Vagina (tissue), 2 donors: ENCODE measurements at regions not wholly inside any gene's neighbourhood (a gene's known extent, or its start where the extent isn't known, plus 50 kb on each side); places are given as distances from the start of the nearest gene placed in this dataset.

Source experiments
- DNase-seq, 2 donors: peaks; one replicate each; pipeline ENCODE4 v3.0.0-alpha.2; 2017; ENCODE audit errors: extremely low spot score in 2 of 2
- H3K27ac ChIP-seq: fragments of 200-600 bp; sonication (generic); one replicate; pipeline ENCODE4 v1.5.1; 2019
- H3K27me3 ChIP-seq: fragments of 200-600 bp; sonication (generic); one replicate; pipeline ENCODE4 v1.5.1; 2019
- H3K36me3 ChIP-seq, 2 donors: fragments of 200-600 bp; sonication (generic); one replicate each; pipeline ENCODE4 v1.5.1; 2017 to 2019
- H3K4me1 ChIP-seq: fragments of 200-600 bp; sonication (generic); one replicate; pipeline ENCODE4 v1.5.1; 2019
- H3K4me3 ChIP-seq, 2 donors: fragments of 200-600 bp; sonication (generic); 1 replicate in 1 of 2; 2 replicates in 1 of 2; pipeline ENCODE4 v1.5.1; 2016 to 2019
- H3K9me3 ChIP-seq: fragments of 200-600 bp; sonication (generic); one replicate; pipeline ENCODE4 v1.5.1; 2019
- POLR2A ChIP-seq, 2 donors: fragments of 450-650 bp; IDR thresholded peaks; one replicate each; pipeline ENCODE4 v1.6.1; 2017; ENCODE audit warnings: antibody characterized with exemption in 2 of 2, mild to moderate bottlenecking in 2 of 2, moderate library complexity in 2 of 2
- POLR2AphosphoS5 ChIP-seq, 2 donors: sonication (generic); formaldehyde crosslinking; IDR thresholded peaks; one replicate each; pipeline ENCODE4 v1.9.0; 2017; ENCODE audit warnings: antibody characterized with exemption in 2 of 2, mild to moderate bottlenecking in 2 of 2, low read depth in 1 of 2; ENCODE audit not compliant: insufficient read depth in 1 of 2
- intact Hi-C: fragments of 100-400 bp; cut with DNase I; formaldehyde crosslinking; loops from one replicate; pipeline ENCODE4 v1.15.1; 2023
- TF ChIP-seq, protein P1 (sequence below), 3 experiments: fragments of 450-650 bp in 2 of 3; fragments of 200-600 bp in 1 of 3; sonication (generic) in 1 of 3; IDR thresholded peaks; one replicate each; pipeline ENCODE4 v1.5.1; 2017 to 2019; ENCODE audit warnings: antibody characterized with exemption in 3 of 3, mild to moderate bottlenecking in 2 of 3, moderate library complexity in 2 of 3

DNA sequence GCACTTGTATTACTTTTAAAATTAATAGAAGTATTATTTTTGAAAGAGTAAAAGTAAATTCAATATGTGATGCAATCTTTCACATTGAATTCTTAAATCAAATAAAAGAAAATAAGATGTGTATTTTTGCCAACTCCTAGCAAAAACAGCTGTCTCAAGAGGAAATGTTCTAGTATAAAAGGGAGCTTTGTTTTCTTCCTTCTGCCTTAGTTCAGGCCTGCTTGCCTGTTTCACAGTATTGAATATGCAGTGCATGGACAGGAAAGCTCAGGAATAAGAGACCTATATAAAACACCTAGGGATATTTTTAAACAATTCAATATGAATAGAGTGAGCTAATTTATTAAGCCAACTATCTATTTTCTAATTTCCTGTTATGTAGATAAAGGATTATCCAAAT, 294.8 kb upstream of the G2E3 start:
- H3K4me3 ChIP-seq = no peak overlapping the region
- H3K4me1 ChIP-seq = no peaks in the 10 kb centered on the region
- intact Hi-C loops = no loop called here
- no peaks in the 10 kb centered on the region for H3K27me3 ChIP-seq
- DNase-seq = no peak
- H3K36me3 ChIP-seq = no peaks in the 10 kb centered on the region
- no peaks in the 10 kb centered on the region for H3K9me3 ChIP-seq
- TF ChIP-seq, protein P1, sequence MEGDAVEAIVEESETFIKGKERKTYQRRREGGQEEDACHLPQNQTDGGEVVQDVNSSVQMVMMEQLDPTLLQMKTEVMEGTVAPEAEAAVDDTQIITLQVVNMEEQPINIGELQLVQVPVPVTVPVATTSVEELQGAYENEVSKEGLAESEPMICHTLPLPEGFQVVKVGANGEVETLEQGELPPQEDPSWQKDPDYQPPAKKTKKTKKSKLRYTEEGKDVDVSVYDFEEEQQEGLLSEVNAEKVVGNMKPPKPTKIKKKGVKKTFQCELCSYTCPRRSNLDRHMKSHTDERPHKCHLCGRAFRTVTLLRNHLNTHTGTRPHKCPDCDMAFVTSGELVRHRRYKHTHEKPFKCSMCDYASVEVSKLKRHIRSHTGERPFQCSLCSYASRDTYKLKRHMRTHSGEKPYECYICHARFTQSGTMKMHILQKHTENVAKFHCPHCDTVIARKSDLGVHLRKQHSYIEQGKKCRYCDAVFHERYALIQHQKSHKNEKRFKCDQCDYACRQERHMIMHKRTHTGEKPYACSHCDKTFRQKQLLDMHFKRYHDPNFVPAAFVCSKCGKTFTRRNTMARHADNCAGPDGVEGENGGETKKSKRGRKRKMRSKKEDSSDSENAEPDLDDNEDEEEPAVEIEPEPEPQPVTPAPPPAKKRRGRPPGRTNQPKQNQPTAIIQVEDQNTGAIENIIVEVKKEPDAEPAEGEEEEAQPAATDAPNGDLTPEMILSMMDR (IDR thresholded peaks at IDR 0.05) = no peak
- TF ChIP-seq POLR2A (IDR thresholded peaks at IDR 0.05) (no peak), POLR2AphosphoS5 (IDR thresholded peaks at IDR 0.05; ENCODE audit: insufficient read depth in 1 of 2, low read depth in 1 of 2) (no peak)
- no peak overlapping the region for H3K27ac ChIP-seq

DNA sequence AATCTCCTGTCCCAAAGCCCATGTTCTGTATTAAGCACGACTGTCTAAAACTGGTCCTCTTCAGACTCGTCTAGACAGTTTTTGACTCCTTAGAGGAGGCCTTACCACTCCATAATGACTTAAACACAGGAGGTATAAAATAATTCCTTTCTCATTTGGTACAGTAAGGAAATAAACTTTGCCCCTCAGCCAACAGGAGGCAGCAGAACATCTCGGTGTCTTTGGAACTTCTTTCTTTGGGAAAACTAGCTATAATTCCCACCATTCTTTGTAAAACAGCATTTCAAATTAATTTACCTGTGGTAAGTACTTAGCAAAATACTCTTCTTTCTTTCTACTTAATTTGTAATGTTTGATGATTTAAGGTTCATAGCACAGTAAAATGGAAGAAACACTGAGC, 292.7 kb upstream of the G2E3 start:
- TF ChIP-seq, protein P1 (IDR thresholded peaks at IDR 0.05) = no peak
- TF ChIP-seq POLR2A (IDR thresholded peaks at IDR 0.05) (no peak), POLR2AphosphoS5 (IDR thresholded peaks at IDR 0.05; ENCODE audit: insufficient read depth in 1 of 2, low read depth in 1 of 2) (no peak)
- Histone ChIP-seq H3K4me1 (no peaks in the 10 kb centered on the region), H3K36me3 (no peaks in the 10 kb centered on the region), H3K27me3 (no peaks in the 10 kb centered on the region), H3K27ac (no peak overlapping the region), H3K4me3 (no peak overlapping the region), H3K9me3 (no peaks in the 10 kb centered on the region)
- no peak for DNase-seq
- intact Hi-C loops = no loop called here

DNA sequence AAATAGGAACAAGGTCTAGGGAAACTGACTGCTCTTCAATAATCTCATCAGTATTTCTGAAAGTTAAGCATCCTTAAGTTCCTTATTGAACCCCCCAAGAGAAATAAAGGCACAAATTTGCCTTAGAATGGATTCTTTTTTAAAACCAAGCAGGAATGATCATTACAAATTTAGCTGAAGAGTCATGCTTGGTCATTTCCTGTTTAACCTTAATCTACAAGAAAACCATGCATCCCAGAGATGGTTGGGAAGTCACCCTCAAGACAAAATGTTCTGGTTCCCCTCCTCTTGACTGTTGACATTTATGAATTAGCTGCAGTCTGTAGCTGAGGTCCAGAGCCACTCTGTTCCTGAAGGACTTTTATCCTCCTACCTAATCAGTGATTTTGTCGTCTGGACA, 291.8 kb upstream of the G2E3 start:
- H3K9me3 ChIP-seq = no peaks in the 10 kb centered on the region
- no peaks in the 10 kb centered on the region for H3K36me3 ChIP-seq
- no peak overlapping the region for H3K27ac ChIP-seq
- TF ChIP-seq, protein P1 (IDR thresholded peaks at IDR 0.05) = no peak
- TF ChIP-seq POLR2AphosphoS5 (IDR thresholded peaks at IDR 0.05; ENCODE audit: insufficient read depth in 1 of 2, low read depth in 1 of 2) (no peak), POLR2A (IDR thresholded peaks at IDR 0.05) (no peak)
- intact Hi-C loops = no loop called here
- DNase-seq = no peak
- no peak overlapping the region for H3K4me3 ChIP-seq
- no peaks in the 10 kb centered on the region for H3K27me3 ChIP-seq
- no peaks in the 10 kb centered on the region for H3K4me1 ChIP-seq

DNA sequence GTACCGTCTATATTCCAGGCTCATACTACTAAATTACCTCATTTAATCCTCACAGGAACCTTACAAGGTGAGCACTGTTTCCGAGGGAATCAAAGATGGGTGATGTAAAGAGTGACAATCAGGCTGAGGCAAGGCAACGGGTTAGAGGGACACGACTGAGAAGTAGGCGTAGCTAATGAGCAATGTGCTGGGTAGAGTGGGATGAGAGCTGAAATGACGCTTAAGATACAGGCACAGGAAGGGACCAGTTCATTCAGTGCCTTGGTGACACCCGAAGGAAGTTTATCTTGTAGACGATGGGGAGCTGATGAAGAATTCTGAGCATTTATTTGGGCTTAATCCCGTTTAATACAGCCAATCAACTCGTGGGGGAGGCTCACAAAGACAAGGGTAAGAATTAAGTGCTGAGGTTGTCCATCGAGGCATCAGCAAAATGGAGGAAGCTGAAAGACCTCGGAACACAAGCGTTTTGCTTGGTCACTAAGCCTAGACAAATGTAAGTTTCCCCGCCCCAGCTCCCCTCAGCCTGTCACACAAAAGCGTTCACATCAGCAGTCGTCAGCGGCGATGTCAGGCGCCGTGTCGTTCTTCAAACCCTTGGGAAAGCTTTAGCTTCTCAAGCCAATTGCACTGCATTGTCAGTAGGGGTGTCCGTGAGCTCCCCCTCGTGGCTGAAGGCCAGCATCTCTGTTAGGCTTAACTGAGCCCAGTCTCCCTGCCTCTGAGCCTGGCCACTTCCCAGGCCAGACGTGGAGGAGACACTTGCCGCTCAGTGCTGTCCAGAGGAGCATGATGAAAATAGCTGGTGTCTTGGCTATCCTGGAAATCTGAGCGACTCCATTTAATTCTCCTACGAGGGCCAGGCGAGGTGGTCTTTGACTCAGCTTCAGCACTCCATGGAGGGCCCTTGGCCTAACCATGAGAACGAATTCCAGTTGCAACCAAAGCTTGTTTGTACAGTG, 288.5 kb upstream of the G2E3 start:
- Histone ChIP-seq H3K4me1 (no peaks in the 10 kb centered on the region), H3K9me3 (no peaks in the 10 kb centered on the region), H3K36me3 (no peaks in the 10 kb centered on the region), H3K27me3 (no peaks in the 10 kb centered on the region), H3K27ac (no peak overlapping the region), H3K4me3 (no peak overlapping the region)
- no peak for DNase-seq
- intact Hi-C loops = no loop called here
- TF ChIP-seq, protein P1 (IDR thresholded peaks at IDR 0.05) = peak in 2 of 3 experiments; percentile 41 to 45
- no peak for TF ChIP-seq POLR2AphosphoS5 (IDR thresholded peaks at IDR 0.05; ENCODE audit: insufficient read depth in 1 of 2, low read depth in 1 of 2)

DNA sequence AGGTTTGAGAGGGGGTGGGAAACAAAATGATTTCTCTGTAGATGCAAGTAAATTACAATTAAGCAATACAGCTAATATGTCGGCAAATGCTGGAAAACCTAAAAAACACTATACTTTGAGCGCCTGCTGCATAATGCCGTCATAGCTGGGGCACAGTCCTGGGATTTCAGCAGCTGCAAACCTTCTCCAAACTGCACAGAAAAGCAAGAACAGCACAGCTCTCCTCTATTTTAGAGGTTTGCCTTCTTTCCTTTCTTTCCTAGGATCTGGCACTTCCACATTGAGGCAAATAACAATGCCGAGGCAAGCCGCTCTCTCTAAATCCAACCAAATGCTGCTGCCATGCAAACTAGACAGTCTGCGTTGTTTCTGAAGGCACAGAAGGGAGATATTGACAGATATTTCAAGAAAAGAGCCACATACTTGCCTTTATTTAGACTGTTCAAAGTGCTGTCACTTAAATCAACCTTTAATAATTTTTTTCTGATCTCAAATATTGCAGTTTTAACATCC, 287.1 kb upstream of the G2E3 start:
- no peak overlapping the region for H3K4me3 ChIP-seq
- intact Hi-C loops = no loop called here
- no peak for DNase-seq
- no peak overlapping the region for H3K27ac ChIP-seq
- H3K9me3 ChIP-seq = no peaks in the 10 kb centered on the region
- TF ChIP-seq POLR2AphosphoS5 (IDR thresholded peaks at IDR 0.05; ENCODE audit: insufficient read depth in 1 of 2, low read depth in 1 of 2) (no peak), POLR2A (IDR thresholded peaks at IDR 0.05) (no peak)
- TF ChIP-seq, protein P1 (IDR thresholded peaks at IDR 0.05) = no peak
- H3K27me3 ChIP-seq = no peaks in the 10 kb centered on the region
- H3K4me1 ChIP-seq = no peaks in the 10 kb centered on the region
- no peaks in the 10 kb centered on the region for H3K36me3 ChIP-seq
